DOHH2 (cell line): ENCODE measurements at regions not wholly inside any gene's neighbourhood (a gene's known extent, or its start where the extent isn't known, plus 50 kb on each side); places are given as distances from the start of the nearest gene placed in this dataset.

ENCODE experiments used
- EZH2phosphoT487 ChIP-seq: fragments of 200-600 bp; sonication (generic); IDR thresholded peaks from 2 replicates; pipeline ENCODE4 v1.6.1; 2017; ENCODE audit warnings: borderline replicate concordance, mild to moderate bottlenecking, antibody characterized with exemption, low read length, moderate library complexity, mixed read lengths
- TF ChIP-seq, protein P1 (sequence below): fragments of 200-600 bp; sonication (generic); IDR thresholded peaks from one replicate; pipeline ENCODE4 v1.5.1; 2014; ENCODE audit warnings: antibody characterized with exemption, mild to moderate bottlenecking, low read depth, low read length; ENCODE audit not compliant: poor library complexity, severe bottlenecking

DNA sequence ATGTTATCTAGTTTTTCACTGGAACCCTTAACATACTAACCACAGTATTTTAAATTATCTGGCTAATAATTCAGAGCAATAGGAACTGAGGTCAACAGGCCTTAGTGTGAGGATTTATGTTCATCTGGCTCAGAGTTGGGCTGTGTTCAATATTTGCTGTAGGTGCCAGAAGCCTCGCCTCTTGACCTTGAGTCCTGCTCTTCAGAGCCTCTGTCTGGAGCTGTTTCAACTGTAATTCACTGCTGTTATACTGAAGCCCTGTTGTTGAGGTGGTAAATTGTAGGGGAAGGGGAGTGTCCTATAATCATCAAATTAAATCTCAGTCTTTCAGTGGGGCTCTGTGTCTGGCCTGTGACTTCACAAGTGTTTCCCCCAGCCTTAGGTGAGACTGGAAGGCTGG is 184.4 kb downstream of the CDH26 start:
- TF ChIP-seq, protein P1, sequence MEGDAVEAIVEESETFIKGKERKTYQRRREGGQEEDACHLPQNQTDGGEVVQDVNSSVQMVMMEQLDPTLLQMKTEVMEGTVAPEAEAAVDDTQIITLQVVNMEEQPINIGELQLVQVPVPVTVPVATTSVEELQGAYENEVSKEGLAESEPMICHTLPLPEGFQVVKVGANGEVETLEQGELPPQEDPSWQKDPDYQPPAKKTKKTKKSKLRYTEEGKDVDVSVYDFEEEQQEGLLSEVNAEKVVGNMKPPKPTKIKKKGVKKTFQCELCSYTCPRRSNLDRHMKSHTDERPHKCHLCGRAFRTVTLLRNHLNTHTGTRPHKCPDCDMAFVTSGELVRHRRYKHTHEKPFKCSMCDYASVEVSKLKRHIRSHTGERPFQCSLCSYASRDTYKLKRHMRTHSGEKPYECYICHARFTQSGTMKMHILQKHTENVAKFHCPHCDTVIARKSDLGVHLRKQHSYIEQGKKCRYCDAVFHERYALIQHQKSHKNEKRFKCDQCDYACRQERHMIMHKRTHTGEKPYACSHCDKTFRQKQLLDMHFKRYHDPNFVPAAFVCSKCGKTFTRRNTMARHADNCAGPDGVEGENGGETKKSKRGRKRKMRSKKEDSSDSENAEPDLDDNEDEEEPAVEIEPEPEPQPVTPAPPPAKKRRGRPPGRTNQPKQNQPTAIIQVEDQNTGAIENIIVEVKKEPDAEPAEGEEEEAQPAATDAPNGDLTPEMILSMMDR = no peak
- no peak for TF ChIP-seq EZH2phosphoT487
